Peyer's patch (tissue), 4 donors: ENCODE measurements at regions not wholly inside any gene's neighbourhood (a gene's known extent, or its start where the extent isn't known, plus 50 kb on each side); places are given as distances from the start of the nearest gene placed in this dataset.

Experiments
- CTCF ChIP-seq, 6 experiments: fragments of 450-650 bp in 4 of 6; fragments of 200-600 bp in 2 of 6; sonication (generic) in 1 of 6; IDR thresholded peaks; one replicate each; pipeline ENCODE4 v1.5.1; 2017 to 2019; ENCODE audit warnings: antibody characterized with exemption in 6 of 6, mild to moderate bottlenecking in 3 of 6, moderate library complexity in 1 of 6
- POLR2A ChIP-seq, 2 donors: fragments of 450-650 bp; IDR thresholded peaks; one replicate each; pipeline ENCODE4 v1.5.1; 2017; ENCODE audit warnings: antibody characterized with exemption in 2 of 2, mild to moderate bottlenecking in 2 of 2, moderate library complexity in 2 of 2

GRCh38 chr5:74059706-74060105 lies 433.7 kb downstream of the ARHGEF28 start:
- TF ChIP-seq CTCF (IDR thresholded peaks at IDR 0.05) = no peak
- TF ChIP-seq POLR2A (IDR thresholded peaks at IDR 0.05) = no peak
